HG03139 (cell line): ENCODE measurements at regions not wholly inside any gene's neighbourhood (a gene's known extent, or its start where the extent isn't known, plus 50 kb on each side); places are given as distances from the start of the nearest gene placed in this dataset.
"Not testable (repeated sequence)": the region's sequence is repeated elsewhere in the genome, so short reads cannot be mapped to it uniquely, and the experiment has no call there.

Experiments used
- ATAC-seq: cut with Tn5 transposase; IDR thresholded peaks from one replicate; pipeline ENCODE4 v1.9.1; 2021; ENCODE audit not compliant: unreplicated experiment

GRCh38 chr5:164466033-164466432, 960.6 kb downstream of the MAT2B start:
- no peak for ATAC-seq

- ATAC-seq = no peak
Observed at GRCh38 chr5:164470312-164470711, 964.9 kb downstream of the MAT2B start.

GRCh38 chr5:164472165-164472564, 966.7 kb downstream of the MAT2B start:
- ATAC-seq = no peak

GRCh38 chr5:164475339-164475977, 970.0 kb downstream of the MAT2B start:
- ATAC-seq = no peak

GRCh38 chr5:164481270-164481669, 975.9 kb downstream of the MAT2B start:
- ATAC-seq = no peak

GRCh38 chr5:164482351-164482750, 976.9 kb downstream of the MAT2B start:
- ATAC-seq = no peak

GRCh38 chr5:164484948-164485347, 979.5 kb downstream of the MAT2B start:
- no peak for ATAC-seq

GRCh38 chr5:164487939-164488338, 982.5 kb downstream of the MAT2B start:
- ATAC-seq = no peak

- ATAC-seq = no peak
Observed at GRCh38 chr5:164497311-164498064, 992.1 kb downstream of the MAT2B start.

GRCh38 chr5:164498438-164498837, 993.0 kb downstream of the MAT2B start:
- ATAC-seq = no peak

- ATAC-seq = no peak
Observed at GRCh38 chr5:164500856-164501255, 995.4 kb downstream of the MAT2B start.

GRCh38 chr5:164501344-164501743, 995.9 kb downstream of the MAT2B start:
- no peak for ATAC-seq

GRCh38 chr5:164504141-164504772, 998.8 kb downstream of the MAT2B start:
- ATAC-seq = peak; percentile 66

- ATAC-seq = no peak
Observed at GRCh38 chr5:164505791-164506190, 1000.4 kb downstream of the MAT2B start.

GRCh38 chr5:164518067-164518740, 1012.8 kb downstream of the MAT2B start:
- ATAC-seq = no peak

GRCh38 chr5:164518741-164519080, 1013.3 kb downstream of the MAT2B start:
- ATAC-seq = no peak

- no peak for ATAC-seq
Observed at GRCh38 chr5:164532235-164532900, 1026.9 kb downstream of the MAT2B start.

- not testable (repeated sequence) for ATAC-seq
Observed at GRCh38 chr5:164533426-164533825, 1028.0 kb downstream of the MAT2B start.

- no peak for ATAC-seq
Observed at GRCh38 chr5:164540174-164540573, 1034.8 kb downstream of the MAT2B start.

GRCh38 chr5:164545507-164545906, 1040.1 kb downstream of the MAT2B start:
- no peak for ATAC-seq

- ATAC-seq = no peak
Observed at GRCh38 chr5:164553851-164554250, 1048.4 kb downstream of the MAT2B start.
